HG03442 (cell line): ENCODE measurements at regions not wholly inside any gene's neighbourhood (a gene's known extent, or its start where the extent isn't known, plus 50 kb on each side); places are given as distances from the start of the nearest gene placed in this dataset.

Experiments
- ATAC-seq: cut with Tn5 transposase; IDR thresholded peaks from one replicate; pipeline ENCODE4 v1.9.1; 2021; ENCODE audit warnings: mild to moderate bottlenecking, moderate library complexity; ENCODE audit not compliant: unreplicated experiment

DNA sequence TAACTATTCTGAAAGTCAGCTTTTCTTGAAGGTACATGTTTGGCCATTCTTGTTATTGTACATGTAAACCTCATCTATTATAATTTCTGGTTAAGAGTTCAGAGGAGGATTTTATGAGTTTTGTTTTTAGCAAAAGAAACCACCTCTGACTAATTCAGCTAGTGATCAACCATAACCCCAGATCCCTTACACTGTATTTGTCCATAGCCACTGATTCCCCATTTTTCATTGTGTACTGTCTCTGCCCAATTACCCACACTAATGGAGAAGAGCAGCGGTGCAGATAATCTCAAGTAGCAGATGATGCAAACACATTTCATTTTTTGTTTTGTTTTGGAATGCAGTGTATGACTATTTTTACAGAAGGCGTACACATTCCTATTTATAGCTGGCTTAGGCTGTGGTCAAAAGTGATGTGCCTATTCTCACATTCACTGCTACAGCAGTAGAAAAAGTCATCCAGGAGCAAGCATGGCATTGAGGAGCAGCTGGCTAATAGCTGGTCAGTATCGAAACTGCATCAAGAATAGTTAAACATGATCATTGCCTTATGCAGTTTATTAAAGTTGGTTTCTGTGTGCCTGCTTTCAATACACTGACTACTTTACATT is 988.3 kb downstream of the DTWD2 start:
- ATAC-seq: peak; percentile 73

DNA sequence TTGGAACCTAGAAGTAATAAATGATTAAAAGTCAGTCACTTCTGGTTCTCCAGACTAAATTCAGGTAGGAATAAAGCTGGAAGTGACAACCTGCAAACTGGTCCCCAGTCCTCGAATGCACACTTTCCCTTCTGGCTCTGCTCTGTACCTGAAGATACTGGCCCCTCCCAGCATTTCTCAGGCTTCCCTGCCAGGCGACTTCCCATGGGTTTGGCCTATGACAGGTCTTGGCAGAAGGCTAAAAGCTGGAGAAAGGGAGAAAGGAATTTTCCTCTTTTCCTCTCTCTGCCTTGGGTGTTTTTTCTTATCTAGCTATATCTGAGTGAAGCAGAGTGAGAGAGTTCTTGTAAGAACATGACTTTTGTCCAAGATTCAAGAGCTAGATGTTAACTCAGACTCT is 1005.7 kb downstream of the DTWD2 start:
- no peak for ATAC-seq

DNA sequence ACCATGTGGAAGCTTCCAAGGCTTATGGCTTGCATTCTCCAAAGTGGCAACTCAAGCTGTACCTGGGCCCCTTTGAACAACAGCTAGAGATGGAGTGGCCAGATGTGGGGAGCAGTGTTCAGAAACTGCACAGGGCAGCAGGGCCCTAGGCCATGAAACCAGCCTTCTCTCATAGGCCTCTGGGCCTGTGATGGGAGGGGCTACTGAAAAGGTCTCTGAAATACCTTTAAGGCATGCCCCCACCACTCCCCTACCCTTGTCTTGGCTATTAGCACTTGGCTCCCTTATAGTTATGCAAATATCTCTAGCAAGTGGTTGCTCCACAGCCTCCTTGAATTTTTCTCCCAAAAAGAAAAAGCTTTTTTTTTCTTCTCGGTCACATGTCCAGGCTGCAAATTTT is 1014.6 kb downstream of the DTWD2 start:
- ATAC-seq: no peak

DNA sequence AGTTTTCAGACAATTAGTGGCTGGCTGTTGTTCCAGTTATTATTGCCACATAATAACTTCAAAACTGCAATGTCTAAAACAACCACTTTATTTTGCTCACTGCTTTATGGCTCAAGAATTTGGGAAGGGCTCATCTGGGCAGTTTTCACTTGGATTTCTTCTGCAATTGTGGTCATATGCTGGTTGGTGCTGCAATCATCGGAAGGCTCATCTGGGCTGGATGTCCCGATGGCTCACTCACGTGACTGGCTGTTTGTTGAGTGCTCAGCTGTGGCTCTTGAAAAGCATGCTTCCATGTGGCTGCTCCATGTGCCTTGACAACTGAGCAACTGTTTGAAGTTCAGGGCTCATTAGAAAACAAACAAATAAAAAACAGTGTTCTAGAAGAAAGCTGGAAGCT is 1032.5 kb downstream of the DTWD2 start:
- no peak for ATAC-seq

DNA sequence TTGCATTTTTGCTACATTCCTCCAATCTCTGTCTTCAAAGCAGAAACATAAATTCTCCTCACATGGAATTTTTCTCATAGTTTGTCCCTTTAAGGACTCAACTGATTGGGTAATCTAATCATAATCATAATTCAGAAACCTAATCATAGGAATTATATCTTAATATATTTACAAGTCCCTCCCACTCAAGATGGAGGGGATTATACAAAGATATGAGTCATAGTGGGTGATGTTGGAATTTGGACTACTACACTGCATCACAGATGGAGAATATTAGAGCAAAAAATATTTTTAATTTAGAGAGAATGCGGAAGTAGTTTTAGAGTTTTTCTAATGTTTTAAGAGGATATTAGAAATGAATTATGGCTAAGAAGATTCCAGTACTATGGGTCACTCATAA is 1034.0 kb downstream of the DTWD2 start:
- ATAC-seq: no peak

DNA sequence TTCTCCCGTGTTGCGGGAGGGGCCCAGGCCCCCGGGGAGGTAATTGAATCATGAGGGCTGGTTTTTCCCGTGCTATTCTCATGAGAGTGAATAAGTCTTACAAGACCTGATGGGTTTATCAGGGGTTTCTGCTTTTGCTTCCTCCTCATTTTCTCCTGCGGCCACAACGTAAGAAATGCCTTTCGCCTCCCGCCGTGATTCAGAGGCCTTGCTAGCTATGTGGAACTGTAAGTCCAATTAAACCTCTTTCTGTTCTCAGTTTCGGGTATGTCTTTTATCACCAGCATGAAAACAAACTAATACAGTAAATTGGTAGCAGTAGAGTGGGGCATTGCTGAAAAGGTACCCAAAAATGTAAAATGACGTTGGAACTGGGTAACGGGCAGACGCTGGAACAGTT is 1035.1 kb downstream of the DTWD2 start:
- ATAC-seq: no peak

DNA sequence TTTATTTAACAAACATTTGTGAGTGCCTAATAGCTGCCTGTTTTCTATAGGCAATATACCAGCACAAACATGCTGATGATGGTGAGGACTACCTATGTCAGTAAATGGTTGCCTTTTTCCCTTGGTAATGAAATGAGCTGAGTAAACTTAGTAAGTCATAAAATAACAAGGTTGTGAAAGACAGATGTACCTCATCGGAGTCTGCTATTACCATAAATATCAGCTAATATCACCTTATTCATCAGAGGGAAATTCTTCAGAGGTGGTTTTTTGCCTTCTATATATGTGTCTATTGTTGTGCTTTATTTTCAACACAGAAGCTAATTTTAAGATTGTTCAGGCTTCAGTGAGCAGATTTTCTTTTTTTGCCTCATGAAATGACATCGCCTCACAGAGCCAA is 1040.5 kb downstream of the DTWD2 start:
- no peak for ATAC-seq

DNA sequence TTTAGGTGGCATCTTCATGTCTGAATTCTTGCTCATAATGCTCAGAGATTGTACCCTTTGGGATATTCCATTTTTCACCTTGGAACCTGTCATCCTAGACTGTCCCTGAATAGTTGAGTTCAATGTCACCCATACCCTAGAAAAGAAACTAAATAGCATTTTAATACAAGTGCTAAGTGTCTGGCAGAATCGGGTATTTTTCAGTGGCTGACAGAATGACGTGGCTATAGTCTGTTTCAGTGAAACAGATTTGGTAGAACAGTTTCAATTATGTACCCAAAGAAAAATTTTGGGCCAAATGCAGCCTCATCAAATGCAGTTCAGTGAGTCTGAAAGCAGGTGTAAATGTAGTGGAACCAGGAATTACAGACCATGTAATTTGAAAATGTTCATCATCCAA is 1041.2 kb downstream of the DTWD2 start:
- ATAC-seq: no peak

DNA sequence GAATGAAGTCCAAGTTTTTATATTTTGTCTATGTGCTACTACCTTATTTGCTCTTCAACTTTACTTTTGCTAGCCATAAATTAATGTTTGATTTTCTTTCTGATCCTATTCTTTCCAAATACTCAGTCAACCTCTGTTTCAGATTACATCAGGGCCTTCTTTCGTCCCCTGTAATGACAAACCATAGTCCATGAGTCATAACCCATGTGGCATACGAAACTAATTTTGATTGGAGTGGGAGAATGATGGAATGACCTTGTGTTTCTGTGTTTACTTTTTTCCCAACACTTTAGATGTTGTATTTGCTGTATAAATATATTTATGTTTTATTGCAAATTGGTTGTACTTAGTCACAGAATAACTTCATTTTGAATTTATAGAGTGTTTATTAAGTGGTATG is 1043.1 kb downstream of the DTWD2 start:
- ATAC-seq: no peak

DNA sequence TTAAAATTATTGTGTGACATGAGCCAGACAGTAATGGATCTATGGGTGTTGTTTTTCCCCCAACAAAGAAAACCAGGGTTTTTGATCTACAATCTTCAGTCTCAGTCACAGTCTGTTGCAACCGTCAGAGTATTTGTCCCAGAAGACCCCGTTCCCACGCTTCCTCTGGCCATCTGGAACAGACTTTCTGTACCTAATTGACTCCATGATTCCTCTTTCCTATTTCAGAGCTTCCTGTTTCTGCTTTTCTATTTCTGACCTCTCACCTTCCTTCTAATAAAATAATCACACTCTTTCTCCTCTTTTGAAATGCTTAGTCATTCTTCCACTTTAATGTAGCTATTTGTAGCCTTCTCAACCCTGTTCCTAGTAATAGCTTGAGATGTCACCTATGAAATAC is 1044.8 kb downstream of the DTWD2 start:
- ATAC-seq: no peak

DNA sequence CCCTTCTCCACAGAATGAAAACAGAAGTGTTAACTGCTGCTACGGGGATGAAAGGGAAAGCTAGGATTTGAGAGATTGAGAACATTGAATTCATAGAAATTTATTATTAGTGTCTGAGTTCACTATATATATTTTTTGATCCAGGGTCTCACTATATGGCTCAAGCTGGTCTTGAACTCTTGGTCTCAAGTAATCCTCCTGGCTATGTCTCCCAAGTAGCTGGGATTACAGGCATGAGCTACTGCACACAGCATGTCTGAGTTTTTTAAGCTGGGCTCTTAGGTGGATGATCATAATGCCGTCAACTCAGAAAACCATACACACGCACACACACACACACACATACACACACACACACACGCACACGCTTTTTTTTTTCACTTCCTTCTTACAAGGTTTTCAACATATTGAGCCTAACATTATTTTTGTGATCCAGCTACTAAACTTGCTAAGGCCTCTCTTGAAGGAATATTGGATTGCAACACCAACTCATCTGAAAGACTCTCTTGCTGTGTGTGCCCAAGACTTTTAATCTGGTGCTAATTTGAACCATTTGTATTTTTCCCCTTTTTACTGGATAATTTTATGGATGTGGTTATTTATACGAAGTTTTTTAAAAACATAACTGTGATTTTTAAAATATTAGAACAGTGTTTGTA is 1045.4 kb downstream of the DTWD2 start:
- ATAC-seq: no peak

DNA sequence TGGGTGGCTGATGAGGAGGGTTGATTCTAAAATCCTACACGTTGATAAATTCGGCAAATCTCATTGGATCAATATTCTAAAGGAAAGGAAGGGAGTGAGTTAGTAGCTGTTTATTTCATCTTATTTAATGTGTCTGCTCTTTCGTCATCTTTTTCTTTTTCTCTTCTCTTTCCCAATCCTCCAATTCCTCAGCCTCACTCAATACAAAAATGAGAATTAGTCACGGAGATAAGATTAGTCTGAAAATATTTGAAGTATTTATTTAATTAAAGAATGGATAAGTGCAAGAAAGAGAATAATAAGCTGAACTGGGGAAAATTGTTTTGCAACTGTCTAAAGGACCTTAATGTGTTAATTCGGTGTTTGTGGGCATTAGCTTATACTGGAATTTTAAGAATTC is 1095.1 kb downstream of the DTWD2 start:
- ATAC-seq: no peak

DNA sequence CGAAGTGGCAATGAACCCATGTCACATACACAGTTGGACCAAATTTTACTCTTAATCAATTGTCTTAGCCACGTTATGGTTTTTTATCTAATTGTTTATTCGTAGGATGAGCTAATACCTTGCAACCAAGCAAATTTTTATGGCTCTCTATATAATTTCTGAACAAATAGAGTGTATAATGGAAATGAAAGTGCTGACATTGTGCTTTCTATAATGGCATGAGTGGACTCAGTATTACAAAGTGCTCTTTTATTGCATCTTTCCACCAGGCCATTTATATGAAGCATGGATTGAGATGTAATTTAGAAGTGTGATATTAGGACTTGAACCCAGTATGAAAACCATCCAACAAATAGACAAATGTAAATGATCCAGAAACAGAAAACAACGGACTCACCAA is 1096.0 kb downstream of the DTWD2 start:
- no peak for ATAC-seq

DNA sequence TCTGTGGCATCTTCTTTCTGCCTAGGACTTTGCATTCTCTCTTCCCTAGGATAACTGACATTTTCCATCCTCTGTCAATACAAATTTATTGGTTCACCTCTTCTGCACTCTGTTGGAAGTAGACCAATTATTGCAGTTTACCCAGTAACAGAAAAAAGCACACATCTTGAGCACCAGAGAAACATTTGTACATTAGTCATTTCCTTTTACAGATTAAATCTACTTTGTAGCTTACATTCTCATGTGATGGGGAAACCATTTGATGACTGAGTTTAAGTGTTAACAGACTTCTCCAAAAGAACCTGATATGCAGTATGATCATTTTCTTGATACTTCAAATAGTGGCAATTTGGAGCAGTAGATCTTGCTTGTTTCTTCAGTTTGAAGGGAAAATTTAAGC is 1098.8 kb downstream of the DTWD2 start:
- no peak for ATAC-seq

DNA sequence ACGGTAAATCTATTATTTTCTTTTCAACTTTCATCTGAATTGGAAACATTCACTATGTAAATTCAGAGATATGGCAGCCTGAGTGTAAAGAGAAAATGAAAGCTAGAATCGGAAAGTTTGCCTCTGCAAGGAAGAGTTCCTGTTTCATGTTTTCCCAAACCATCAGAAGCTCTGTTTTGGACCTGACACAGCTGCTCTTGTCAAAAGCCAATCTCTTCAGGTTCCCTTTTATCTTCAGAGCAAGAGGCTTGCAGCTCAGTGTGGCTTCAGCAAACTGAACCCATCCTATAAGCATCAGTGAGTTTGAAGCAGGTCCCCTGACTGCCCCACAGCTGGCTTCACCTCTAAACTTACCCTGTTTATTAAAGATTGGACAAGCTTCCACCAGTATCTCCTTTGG is 1099.7 kb downstream of the DTWD2 start:
- ATAC-seq: peak; percentile 78

DNA sequence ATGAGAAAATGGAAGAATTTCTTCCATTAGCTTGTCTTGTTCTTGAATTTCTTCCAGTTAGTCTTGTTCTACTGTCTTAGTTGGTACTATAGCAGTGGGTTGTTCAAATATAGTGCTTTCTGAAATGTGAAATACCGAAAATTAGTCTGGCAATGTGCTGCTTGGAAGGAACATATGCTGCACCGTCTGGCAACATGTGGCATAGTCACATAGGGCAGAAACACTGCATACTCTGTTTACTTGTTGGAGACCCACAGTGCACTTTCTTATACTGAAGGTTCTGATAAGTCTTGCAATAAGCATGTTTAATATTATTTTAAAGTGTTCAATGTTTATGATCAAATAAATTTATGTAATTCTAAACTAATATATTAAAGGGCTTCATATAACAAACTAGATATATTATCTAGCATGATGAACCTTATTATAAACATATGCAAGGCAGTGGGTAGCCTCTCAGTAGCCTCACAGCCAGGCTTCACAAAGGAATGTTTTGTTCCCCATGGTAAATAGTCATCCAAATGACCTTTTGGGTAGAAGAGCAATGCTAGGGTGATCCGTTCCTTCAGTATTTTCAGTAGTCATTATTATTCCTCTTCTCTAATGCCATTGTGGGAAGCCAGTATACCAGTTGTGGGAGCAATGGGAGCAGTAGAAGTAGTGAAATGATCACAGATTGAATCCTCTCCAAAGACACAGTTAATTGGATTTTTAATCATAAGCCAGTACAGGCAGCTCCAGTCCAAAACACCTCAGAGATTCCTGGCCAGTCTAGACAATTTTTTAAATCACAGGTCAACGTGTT is 1106.7 kb downstream of the DTWD2 start:
- ATAC-seq: no peak

DNA sequence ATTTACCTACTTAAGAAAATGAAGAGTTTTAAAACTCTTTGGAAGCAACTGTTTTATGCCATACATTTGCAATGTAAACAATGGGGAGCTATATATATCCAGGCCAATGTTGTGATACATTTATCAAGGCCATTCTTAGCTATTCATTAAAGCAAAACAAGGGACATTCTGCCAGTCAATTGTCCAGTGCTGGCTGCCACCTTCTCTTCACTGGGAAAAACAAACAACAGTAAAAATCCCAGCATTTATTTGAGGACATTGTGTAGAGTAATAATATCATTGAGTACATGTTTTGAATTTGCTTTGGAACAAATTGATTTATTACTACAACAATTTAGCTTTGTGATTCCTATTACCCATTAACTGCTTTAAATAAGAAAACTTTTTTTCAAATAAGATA is 1107.4 kb downstream of the DTWD2 start:
- no peak for ATAC-seq

DNA sequence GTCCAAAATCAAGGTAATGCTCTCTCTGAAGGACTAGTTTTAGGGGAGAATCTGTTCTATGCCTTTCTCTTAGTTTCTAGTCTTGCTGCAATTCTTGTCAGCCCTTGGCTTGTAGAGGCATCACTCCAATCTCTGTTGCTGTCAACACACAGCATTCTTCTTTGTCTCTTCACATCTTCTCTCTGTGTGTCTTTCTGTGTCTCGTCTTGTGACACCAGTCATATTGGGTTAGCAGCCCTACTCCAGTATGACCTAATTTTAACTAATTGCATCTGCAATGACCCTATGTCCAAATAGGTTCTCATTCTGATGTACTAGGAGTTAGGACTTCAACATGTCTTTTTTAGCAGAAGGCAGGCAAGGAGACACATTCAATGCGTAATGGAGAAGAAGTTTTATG is 1110.6 kb downstream of the DTWD2 start:
- no peak for ATAC-seq

DNA sequence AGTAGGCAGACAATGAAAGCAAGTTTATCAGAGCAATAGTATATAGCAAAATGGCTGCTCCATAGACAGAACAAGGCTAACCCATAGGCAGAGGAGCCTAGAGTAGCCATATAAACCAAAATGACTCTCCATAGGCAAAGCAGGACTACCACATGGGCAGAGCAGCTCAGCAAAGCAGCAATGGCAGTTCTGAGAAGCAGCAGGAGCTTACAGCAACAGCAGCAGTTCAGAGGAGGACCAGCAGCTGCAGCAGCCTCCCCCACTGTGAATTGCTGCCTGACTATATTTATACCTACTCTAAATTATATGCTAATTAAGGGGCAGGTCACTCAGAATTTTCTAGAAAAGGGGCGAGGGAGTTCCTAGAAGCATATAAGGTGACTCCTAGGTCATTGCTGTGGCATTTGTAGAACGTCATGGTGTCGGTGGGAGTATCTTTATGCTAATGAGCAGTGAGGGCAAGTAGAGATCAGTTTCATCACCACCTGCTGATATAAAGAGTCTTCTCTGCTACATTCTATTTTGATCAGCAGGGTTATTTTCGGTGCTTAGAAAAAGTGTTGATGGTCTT is 1115.5 kb downstream of the DTWD2 start:
- ATAC-seq: no peak

DNA sequence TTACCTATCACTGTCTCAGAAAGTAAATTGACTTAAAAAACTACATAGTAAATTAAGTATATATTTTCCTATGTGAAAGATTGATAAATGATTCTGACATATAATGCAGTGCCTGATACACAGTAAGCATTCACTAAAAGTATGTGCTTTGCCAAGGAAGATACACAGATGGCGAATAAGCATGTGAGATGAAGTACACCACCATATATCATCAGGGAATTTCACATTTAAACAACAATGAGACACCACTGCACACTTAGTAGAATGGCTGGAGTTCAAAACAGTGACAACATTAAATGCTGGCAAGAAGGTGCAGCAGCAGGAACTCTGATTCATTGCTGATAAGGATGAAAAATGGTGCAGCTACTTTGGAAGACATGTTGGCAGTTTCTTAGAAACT is 1118.8 kb downstream of the DTWD2 start:
- ATAC-seq: no peak

DNA sequence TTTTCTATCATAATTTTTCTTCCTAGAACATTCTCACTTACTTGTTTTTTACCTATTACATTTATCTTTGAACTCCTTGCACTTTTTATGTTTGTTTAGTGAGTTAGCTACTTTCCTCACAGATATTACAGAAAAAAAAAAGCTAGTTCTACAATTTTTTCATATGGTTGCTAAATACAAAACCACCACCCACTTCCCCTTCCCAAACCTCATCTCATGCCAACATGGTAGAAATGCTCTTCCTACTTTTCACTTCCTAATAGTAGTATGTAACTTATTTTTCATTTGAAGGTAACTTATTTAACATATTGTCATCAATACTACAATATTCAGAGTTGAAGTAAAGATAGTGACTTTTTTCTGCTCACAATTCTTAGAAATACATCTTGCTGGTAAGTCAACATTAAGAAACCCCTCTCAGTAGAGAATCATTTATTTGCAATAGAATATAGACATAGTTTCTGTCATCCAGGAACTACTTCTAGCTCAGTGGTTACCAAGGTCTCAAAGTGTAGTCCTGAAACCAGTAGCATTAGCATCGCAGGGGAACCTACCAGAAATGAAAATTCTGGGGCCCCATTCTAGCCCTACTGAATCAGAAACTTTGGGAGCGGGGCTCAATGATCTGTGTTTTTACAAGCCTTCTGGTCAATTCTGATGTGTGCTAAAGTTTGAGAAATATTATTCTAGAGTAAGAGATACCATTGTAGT is 1124.6 kb downstream of the DTWD2 start:
- no peak for ATAC-seq
